NCI-H69 (cell line): ENCODE measurements at regions not wholly inside any gene's neighbourhood (a gene's known extent, or its start where the extent isn't known, plus 50 kb on each side); places are given as distances from the start of the nearest gene placed in this dataset.
A peak's percentile ranks its signal among the peaks of the same experiment; 100 is the strongest.

ENCODE experiments used
- DNase-seq: peaks from one replicate; lab custom pipeline; 2025; lab: John Stamatoyannopoulos, UW

GRCh38 chr11:97428247-97428790 is 1038.5 kb downstream of the JRKL start:
- no peak for DNase-seq

- DNase-seq, result no peak
Observed at GRCh38 chr11:97430877-97431276, 1041.1 kb downstream of the JRKL start.

- no peak for DNase-seq
Observed at GRCh38 chr11:97432926-97433325, 1043.1 kb downstream of the JRKL start.

GRCh38 chr11:97445561-97445960 is 1055.7 kb downstream of the JRKL start:
- no peak for DNase-seq

- DNase-seq, result no peak
Observed at GRCh38 chr11:97451441-97451840, 1061.6 kb downstream of the JRKL start.

GRCh38 chr11:97454988-97455387 is 1065.2 kb downstream of the JRKL start:
- DNase-seq, result peak; percentile 67

GRCh38 chr11:97460091-97460490 is 1070.3 kb downstream of the JRKL start:
- no peak for DNase-seq

GRCh38 chr11:97461044-97461880 is 1071.4 kb downstream of the JRKL start:
- DNase-seq, result no peak

- DNase-seq, result no peak
Observed at GRCh38 chr11:97461934-97462333, 1072.1 kb downstream of the JRKL start.

GRCh38 chr11:97463891-97464290 is 1074.1 kb downstream of the JRKL start:
- no peak for DNase-seq

- no peak for DNase-seq
Observed at GRCh38 chr11:97471480-97471879, 1081.7 kb downstream of the JRKL start.

GRCh38 chr11:97487387-97487786 is 1097.6 kb downstream of the JRKL start:
- DNase-seq, result no peak

- DNase-seq, result no peak
Observed at GRCh38 chr11:97498891-97499290, 1109.1 kb downstream of the JRKL start.

GRCh38 chr11:97502201-97502600 is 1112.4 kb downstream of the JRKL start:
- no peak for DNase-seq

- DNase-seq, result no peak
Observed at GRCh38 chr11:97506076-97506759, 1116.4 kb downstream of the JRKL start.

- no peak for DNase-seq
Observed at GRCh38 chr11:97514446-97514845, 1124.6 kb downstream of the JRKL start.

GRCh38 chr11:97516688-97517087 is 1126.9 kb downstream of the JRKL start:
- DNase-seq, result peak; percentile 6

GRCh38 chr11:97525273-97525672 is 1135.5 kb downstream of the JRKL start:
- no peak for DNase-seq

GRCh38 chr11:97537407-97538150 is 1147.8 kb downstream of the JRKL start:
- no peak for DNase-seq

GRCh38 chr11:97544431-97544830 is 1154.6 kb downstream of the JRKL start:
- no peak for DNase-seq

GRCh38 chr11:97548280-97548679 is 1158.5 kb downstream of the JRKL start:
- DNase-seq, result peak; percentile 65

- DNase-seq, result peak; percentile 69
Observed at GRCh38 chr11:97557399-97557798, 1167.6 kb downstream of the JRKL start.
